ENCODE measurements at regions not wholly inside any gene's neighbourhood (a gene's known extent, or its start where the extent isn't known, plus 50 kb on each side); places are given as distances from the start of the nearest gene placed in this dataset.

- TF ChIP-seq CTCF (IDR thresholded peaks at IDR 0.05; ENCODE audit: low read depth, low read length, missing control alignments) = no peak
- no peak overlapping the region for H3K4me3 ChIP-seq (replicated peaks; ENCODE audit: low read depth, low read length)
Measured at GRCh38 chr2:64785245-64785644, 131.5 kb upstream of the SERTAD2 start.

GRCh38 chr2:64786343-64787018 lies 132.8 kb upstream of the SERTAD2 start:
- H3K4me3 ChIP-seq (replicated peaks; ENCODE audit: low read depth, low read length) = no peak overlapping the region
- DNase-seq (ENCODE audit: extremely low read depth, low read depth) = no peak
- TF ChIP-seq CTCF (IDR thresholded peaks at IDR 0.05; ENCODE audit: low read depth, low read length, missing control alignments) = no peak

More at GRCh38 chr2:64785245-64785644, 131.5 kb upstream of the SERTAD2 start:
- no peak for DNase-seq (ENCODE audit: extremely low read depth, low read depth)

DNA sequence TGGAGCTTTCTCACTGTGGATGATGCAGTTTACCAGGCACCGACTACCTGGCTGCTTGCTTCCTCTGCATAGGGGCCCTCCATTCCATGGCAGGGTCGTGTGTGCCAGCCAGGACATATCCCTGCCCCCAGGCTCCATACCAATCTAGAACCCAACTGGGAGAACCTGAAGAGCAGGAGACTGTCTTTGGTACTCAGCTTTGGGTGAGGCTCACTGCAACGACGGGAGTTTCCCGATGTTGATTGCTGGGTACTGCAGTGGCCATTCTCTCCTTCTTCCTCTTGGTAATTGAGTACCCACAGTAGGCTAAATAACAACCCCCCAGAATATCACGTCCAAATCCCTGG lies 133.3 kb upstream of the SERTAD2 start:
- no peak for TF ChIP-seq CTCF (IDR thresholded peaks at IDR 0.05; ENCODE audit: low read depth, low read length, missing control alignments)
- no peak overlapping the region for H3K4me3 ChIP-seq (replicated peaks; ENCODE audit: low read depth, low read length)
- no peak for DNase-seq (ENCODE audit: extremely low read depth, low read depth)

DNA sequence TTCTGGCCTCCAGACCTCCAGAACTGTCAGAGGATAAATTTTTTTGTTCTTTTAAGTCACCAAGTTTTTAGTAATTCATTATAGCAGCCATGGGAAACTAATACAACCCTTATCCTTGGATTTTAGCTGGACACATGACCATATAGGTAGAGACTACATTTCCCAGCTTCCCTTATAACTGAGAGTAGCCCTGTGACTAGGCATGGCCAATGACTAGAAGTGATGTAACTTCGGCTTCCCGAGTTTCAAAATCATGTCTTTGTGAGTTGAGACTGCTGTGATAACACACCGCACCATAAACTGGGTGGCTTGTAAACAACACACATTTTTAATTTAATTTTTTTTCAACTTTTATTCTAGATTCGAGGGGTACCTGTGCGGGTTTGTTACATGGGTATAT lies 134.0 kb upstream of the SERTAD2 start:
- H3K4me3 ChIP-seq (replicated peaks; ENCODE audit: low read depth, low read length) = no peak overlapping the region
- TF ChIP-seq CTCF (IDR thresholded peaks at IDR 0.05; ENCODE audit: low read depth, low read length, missing control alignments) = no peak
- DNase-seq (ENCODE audit: extremely low read depth, low read depth) = no peak

DNA sequence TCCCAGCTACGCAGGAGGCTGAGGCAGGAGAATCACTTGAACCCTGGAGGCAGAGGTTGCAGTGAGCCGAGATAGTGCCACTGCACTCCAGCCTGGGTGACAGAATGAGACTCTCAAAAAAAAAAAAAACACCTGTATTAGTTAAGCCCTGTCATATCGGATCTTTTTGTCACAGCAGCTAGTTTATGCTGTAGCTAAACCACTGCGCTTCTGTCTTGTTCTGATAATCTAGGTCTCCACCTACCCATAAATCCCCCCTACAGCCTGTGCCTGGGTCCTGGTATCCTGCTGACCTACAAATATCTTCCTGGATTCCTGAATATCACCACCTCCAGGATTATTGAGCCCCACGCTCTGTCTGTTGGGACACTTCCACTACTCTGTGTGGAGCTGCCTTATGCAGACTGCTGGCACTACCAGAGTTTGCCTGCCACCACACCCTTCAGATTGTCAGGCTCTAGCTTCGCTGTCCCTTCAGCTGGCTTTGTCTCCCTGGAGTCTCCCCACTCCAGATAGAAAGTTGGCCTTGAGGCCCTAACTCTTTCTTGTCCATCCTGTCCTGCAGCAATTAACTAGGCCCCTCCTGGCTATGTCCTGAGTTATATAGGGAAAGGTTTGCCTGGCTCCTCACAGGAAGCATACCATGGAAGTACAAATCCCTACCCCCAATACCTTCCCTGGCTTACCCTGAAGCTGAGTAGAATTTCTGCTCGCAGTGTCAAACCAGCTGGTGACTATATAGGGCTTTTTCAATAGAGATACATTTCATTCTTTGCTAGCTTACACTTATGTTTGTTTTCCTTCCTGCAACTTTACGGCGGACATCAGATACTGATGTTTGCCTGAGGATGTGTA lies 136.0 kb upstream of the SERTAD2 start:
- TF ChIP-seq CTCF (IDR thresholded peaks at IDR 0.05; ENCODE audit: low read depth, low read length, missing control alignments) = no peak
- no peak for DNase-seq (ENCODE audit: extremely low read depth, low read depth)
- no peak overlapping the region for H3K4me3 ChIP-seq (replicated peaks; ENCODE audit: low read depth, low read length)

- no peak overlapping the region for H3K4me3 ChIP-seq (replicated peaks; ENCODE audit: low read depth, low read length)
- no peak for DNase-seq (ENCODE audit: extremely low read depth, low read depth)
- TF ChIP-seq CTCF (IDR thresholded peaks at IDR 0.05; ENCODE audit: low read depth, low read length, missing control alignments) = no peak
Measured at GRCh38 chr2:64792300-64792699, 138.6 kb upstream of the SERTAD2 start.

Data from HFF-Myc (cell line).